ENCODE measurements at regions not wholly inside any gene's neighbourhood (a gene's known extent, or its start where the extent isn't known, plus 50 kb on each side); places are given as distances from the start of the nearest gene placed in this dataset.
"Not testable (repeated sequence)": the region's sequence is repeated elsewhere in the genome, so short reads cannot be mapped to it uniquely, and the experiment has no call there.

DNA sequence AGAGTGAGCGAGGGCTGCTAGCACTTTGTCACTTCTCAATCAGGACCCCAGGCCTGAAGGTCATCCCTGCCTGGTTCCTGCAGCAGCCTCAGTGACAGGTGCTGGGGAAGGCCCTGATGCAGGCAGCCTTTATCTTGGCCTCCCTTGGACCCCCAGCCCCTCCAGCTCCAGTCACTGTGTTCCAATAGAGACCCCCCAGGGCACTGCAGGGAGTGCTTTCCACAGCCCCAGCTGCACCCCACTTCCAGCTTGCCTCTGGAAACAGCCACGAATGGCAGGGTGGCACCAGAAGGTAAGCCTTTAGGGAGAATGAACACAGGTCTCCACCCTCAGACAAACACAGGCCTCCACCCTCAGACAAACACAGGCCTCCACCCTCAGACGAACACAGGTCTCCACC lies 241.6 kb upstream of the SGCG start:
- H3K4me3 ChIP-seq (ENCODE audit: low read depth in 1 of 2, low read length in 2 of 2), result no peak overlapping the region
- H3K27me3 ChIP-seq (ENCODE audit: control insufficient read depth in 1 of 2, insufficient read depth in 2 of 2, low read length in 2 of 2), result no peaks in the 10 kb centered on the region
- H3K9ac ChIP-seq (ENCODE audit: low read depth in 1 of 2, low read length in 2 of 2), result no peak overlapping the region
- no peaks in the 10 kb centered on the region for H3K4me1 ChIP-seq (ENCODE audit: control insufficient read depth in 1 of 2, insufficient read depth in 2 of 2, low read length in 2 of 2)
- no peaks in the 10 kb centered on the region for H3K36me3 ChIP-seq (ENCODE audit: control insufficient read depth in 1 of 2, insufficient read depth in 2 of 2, low read length in 2 of 2)
- H3K27ac ChIP-seq (ENCODE audit: low read depth, low read length), result no peak overlapping the region
- no peaks in the 10 kb centered on the region for H3K9me3 ChIP-seq (ENCODE audit: control insufficient read depth in 1 of 2, low read length in 2 of 2)

DNA sequence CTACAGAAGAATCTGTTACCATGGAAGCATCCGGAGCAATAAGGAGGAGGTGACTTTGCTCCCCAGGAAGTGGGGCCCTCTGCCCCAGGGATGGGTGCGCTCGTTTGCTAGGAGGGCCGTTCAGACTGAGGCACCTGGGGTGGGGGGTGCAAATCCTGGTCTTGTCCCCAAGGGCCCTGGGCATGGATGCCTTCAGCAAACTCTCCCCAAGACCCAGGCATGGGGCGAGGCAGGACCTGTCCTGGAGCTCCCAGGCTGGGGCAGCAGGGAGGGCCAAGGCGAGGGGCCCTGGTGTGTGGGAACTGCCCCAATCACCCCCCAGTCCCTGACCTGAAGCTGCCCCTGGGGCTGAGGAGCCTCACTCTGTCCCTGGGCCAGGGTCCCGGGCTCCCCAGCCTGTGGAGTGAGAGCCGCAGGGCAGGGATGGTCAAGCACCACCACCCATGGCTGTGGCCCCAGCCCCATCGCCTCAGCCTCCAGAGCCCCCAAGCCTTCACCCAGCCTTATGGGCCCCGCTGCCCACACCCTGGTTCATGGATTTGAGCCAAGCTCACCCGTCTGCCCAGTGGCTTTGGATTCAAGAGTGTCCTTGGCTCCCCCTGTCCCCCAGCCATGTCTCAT lies 240.6 kb upstream of the SGCG start:
- no peaks in the 10 kb centered on the region for H3K27me3 ChIP-seq (ENCODE audit: control insufficient read depth in 1 of 2, insufficient read depth in 2 of 2, low read length in 2 of 2)
- no peaks in the 10 kb centered on the region for H3K9me3 ChIP-seq (ENCODE audit: control insufficient read depth in 1 of 2, low read length in 2 of 2)
- no peak overlapping the region for H3K27ac ChIP-seq (ENCODE audit: low read depth, low read length)
- H3K4me1 ChIP-seq (ENCODE audit: control insufficient read depth in 1 of 2, insufficient read depth in 2 of 2, low read length in 2 of 2), result no peaks in the 10 kb centered on the region
- H3K4me3 ChIP-seq (ENCODE audit: low read depth in 1 of 2, low read length in 2 of 2), result no peak overlapping the region
- no peaks in the 10 kb centered on the region for H3K36me3 ChIP-seq (ENCODE audit: control insufficient read depth in 1 of 2, insufficient read depth in 2 of 2, low read length in 2 of 2)
- H3K9ac ChIP-seq (ENCODE audit: low read depth in 1 of 2, low read length in 2 of 2), result no peak overlapping the region

DNA sequence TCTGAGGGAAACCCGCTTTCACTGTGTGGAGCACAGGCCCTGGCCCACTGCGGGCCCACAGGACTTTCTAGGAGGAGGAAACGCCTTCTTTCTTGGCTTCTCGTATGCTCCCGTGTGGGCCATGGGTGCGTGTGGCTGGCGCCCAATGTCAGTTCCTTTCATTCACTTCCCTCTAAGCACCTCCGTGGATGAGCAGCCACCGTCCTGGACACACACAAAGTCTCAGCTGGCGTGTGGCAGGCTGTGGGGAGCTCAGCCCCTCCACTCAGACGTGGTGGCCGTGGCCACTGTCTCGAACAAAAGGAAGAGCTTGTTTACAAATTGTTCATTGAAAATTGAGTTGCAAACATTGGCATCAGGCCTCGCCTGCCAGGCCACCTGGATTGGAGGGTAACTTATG lies 240.0 kb upstream of the SGCG start:
- Histone ChIP-seq H3K27me3 (ENCODE audit: control insufficient read depth in 1 of 2, insufficient read depth in 2 of 2, low read length in 2 of 2) (no peaks in the 10 kb centered on the region), H3K4me1 (ENCODE audit: control insufficient read depth in 1 of 2, insufficient read depth in 2 of 2, low read length in 2 of 2) (no peaks in the 10 kb centered on the region), H3K27ac (ENCODE audit: low read depth, low read length) (no peak overlapping the region)

DNA sequence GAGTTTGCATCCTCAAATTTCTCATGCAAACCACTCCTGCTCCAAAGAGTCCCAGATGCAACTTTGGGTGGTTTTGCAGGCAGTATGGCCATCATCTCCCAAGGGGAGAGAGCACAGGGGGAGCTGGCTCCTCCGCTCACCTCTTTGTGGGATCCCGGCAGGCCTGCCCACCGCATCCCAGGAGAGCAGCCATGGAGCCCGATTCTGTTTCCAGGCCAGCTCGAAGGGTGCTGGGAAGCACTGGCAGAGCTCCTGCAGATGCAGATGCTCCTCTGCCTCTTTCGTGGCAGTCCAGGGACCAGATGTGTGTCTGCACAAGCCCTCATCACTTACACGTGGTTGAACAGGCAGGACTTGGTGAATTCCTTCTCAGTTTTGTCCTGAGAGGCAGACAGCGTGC lies 239.3 kb upstream of the SGCG start:
- H3K27ac ChIP-seq (ENCODE audit: low read depth, low read length); H3K9me3 ChIP-seq (ENCODE audit: control insufficient read depth in 1 of 2, low read length in 2 of 2); H3K4me3 ChIP-seq (ENCODE audit: low read depth in 1 of 2, low read length in 2 of 2); H3K4me1 ChIP-seq (ENCODE audit: control insufficient read depth in 1 of 2, insufficient read depth in 2 of 2, low read length in 2 of 2); H3K9ac ChIP-seq (ENCODE audit: low read depth in 1 of 2, low read length in 2 of 2); H3K27me3 ChIP-seq (ENCODE audit: control insufficient read depth in 1 of 2, insufficient read depth in 2 of 2, low read length in 2 of 2); H3K36me3 ChIP-seq (ENCODE audit: control insufficient read depth in 1 of 2, insufficient read depth in 2 of 2, low read length in 2 of 2): not testable (repeated sequence)

More for the DNA sequence above, 240.0 kb upstream of the SGCG start:
- Histone ChIP-seq H3K9ac (ENCODE audit: low read depth in 1 of 2, low read length in 2 of 2) (no peak overlapping the region), H3K4me3 (ENCODE audit: low read depth in 1 of 2, low read length in 2 of 2) (no peak overlapping the region), H3K9me3 (ENCODE audit: control insufficient read depth in 1 of 2, low read length in 2 of 2) (no peaks in the 10 kb centered on the region), H3K36me3 (ENCODE audit: control insufficient read depth in 1 of 2, insufficient read depth in 2 of 2, low read length in 2 of 2) (no peaks in the 10 kb centered on the region)

DNA sequence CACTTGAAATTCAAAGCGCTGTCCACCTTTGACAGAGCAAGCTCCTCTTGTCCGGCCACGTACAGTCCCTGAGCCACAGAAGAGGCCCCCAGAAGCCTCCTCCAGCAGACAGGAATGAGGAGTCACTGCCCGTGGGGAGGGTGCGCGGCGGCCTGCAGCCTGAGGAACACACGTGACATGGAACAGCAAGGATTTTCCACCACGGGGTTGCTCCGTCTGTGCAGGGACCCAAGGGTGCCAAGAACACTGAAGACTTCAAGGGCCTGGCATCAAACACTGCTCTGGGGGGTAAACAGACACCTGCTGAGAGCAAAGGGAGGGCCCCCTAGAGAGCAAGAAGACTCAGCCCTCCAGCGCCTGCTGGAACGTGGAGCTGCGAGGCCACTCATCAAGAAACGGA lies 237.9 kb upstream of the SGCG start:
- H3K9ac ChIP-seq (ENCODE audit: low read depth in 1 of 2, low read length in 2 of 2); H3K27me3 ChIP-seq (ENCODE audit: control insufficient read depth in 1 of 2, insufficient read depth in 2 of 2, low read length in 2 of 2); H3K4me3 ChIP-seq (ENCODE audit: low read depth in 1 of 2, low read length in 2 of 2); H3K27ac ChIP-seq (ENCODE audit: low read depth, low read length); H3K4me1 ChIP-seq (ENCODE audit: control insufficient read depth in 1 of 2, insufficient read depth in 2 of 2, low read length in 2 of 2); H3K9me3 ChIP-seq (ENCODE audit: control insufficient read depth in 1 of 2, low read length in 2 of 2); H3K36me3 ChIP-seq (ENCODE audit: control insufficient read depth in 1 of 2, insufficient read depth in 2 of 2, low read length in 2 of 2): not testable (repeated sequence)

DNA sequence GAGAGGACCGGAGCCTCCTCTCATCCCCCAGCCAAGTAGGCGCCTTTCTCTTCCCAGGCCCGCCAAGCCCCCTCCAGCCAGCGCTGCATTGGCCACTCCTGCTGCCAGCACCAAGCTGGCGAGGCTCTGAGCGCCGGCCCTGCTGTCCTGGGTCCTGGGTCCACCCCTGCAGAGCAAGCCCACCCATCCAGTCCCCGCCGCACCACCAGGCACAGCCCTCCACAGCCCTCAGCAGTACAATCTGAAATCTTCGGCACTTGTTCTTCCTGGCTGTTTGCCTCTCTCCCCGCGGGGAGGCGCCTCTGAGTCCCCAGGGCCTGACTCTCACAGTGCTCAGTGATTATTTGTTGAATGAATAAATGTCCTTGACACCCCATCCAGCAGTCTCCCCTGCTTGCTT lies 236.4 kb upstream of the SGCG start:
- Histone ChIP-seq H3K4me3 (ENCODE audit: low read depth in 1 of 2, low read length in 2 of 2) (no peak overlapping the region), H3K4me1 (ENCODE audit: control insufficient read depth in 1 of 2, insufficient read depth in 2 of 2, low read length in 2 of 2) (no peaks in the 10 kb centered on the region), H3K9ac (ENCODE audit: low read depth in 1 of 2, low read length in 2 of 2) (no peak overlapping the region), H3K36me3 (ENCODE audit: control insufficient read depth in 1 of 2, insufficient read depth in 2 of 2, low read length in 2 of 2) (no peaks in the 10 kb centered on the region), H3K27ac (ENCODE audit: low read depth, low read length) (no peak overlapping the region), H3K9me3 (ENCODE audit: control insufficient read depth in 1 of 2, low read length in 2 of 2) (no peaks in the 10 kb centered on the region), H3K27me3 (ENCODE audit: control insufficient read depth in 1 of 2, insufficient read depth in 2 of 2, low read length in 2 of 2) (no peaks in the 10 kb centered on the region)

DNA sequence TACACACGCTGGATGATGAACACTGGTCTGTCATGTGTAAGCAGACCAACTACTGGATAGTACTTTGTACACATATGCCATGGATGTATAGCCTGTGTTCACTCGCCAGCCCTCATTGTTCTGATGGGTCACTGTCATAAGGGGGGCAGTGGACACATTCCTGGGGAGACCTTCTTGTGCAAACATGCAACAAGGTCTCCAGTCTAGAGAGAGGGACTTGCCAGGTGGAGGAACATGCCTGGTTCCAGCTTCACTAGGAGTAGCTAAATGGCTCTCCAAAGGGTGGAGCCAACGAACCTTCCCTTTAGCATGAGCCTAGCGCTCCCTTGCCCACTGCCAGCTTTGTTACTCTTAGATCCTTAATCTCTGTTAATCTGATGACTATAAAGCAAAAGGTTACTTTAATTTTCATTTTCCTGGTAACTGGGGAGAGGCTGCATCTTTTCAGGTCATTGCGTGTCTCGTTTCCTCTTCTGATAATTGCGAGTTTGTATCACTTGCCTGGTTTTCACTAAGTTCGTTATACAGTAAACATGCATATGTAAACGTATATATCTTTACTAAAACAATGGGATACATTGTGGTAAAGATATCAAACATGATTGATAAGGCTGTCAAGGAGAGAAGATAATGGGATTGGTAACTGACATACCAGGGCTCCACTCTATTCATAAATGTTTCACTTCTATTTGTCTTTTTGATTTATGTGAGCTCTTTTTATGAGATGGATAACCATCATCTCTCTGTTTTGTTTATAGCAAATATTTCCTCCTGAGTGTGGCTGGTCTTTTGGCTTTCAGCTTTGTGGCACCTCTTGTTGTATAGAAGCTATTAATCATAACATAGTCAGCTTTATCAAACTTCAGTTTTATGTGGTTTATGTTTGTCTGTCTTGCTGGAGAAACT lies 235.2 kb upstream of the SGCG start:
- H3K36me3 ChIP-seq (ENCODE audit: control insufficient read depth in 1 of 2, insufficient read depth in 2 of 2, low read length in 2 of 2), result no peaks in the 10 kb centered on the region
- no peaks in the 10 kb centered on the region for H3K9me3 ChIP-seq (ENCODE audit: control insufficient read depth in 1 of 2, low read length in 2 of 2)
- no peak overlapping the region for H3K4me3 ChIP-seq (ENCODE audit: low read depth in 1 of 2, low read length in 2 of 2)
- H3K4me1 ChIP-seq (ENCODE audit: control insufficient read depth in 1 of 2, insufficient read depth in 2 of 2, low read length in 2 of 2), result no peaks in the 10 kb centered on the region
- no peaks in the 10 kb centered on the region for H3K27me3 ChIP-seq (ENCODE audit: control insufficient read depth in 1 of 2, insufficient read depth in 2 of 2, low read length in 2 of 2)
- H3K9ac ChIP-seq (ENCODE audit: low read depth in 1 of 2, low read length in 2 of 2), result no peak overlapping the region
- H3K27ac ChIP-seq (ENCODE audit: low read depth, low read length), result no peak overlapping the region

DNA sequence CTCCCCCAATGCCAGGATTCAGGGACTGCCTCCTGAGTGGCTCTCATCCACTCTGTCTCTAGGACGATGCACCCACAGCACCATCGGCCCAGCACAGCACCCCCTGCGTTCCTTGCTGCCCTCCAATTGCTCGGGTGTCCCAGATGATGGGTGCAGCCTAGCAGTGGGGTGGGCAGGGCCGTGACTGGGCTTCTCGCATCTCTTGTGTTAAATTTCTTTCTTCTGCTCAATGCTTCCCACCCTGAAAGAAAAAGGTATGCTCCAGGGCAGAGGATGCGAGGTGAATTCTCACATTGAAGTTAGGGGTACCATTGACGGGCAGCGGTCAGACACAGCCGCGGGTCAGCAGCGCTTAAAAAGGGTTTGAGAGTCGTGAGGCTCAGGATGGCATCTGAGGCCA lies 232.4 kb upstream of the SGCG start:
- peaks cover 0 to 5% of the 10 kb centered on the region in 2 donors for H3K9me3 ChIP-seq (ENCODE audit: control insufficient read depth in 1 of 2, low read length in 2 of 2)
- no peaks in the 10 kb centered on the region for H3K4me1 ChIP-seq (ENCODE audit: control insufficient read depth in 1 of 2, insufficient read depth in 2 of 2, low read length in 2 of 2)
- H3K27me3 ChIP-seq (ENCODE audit: control insufficient read depth in 1 of 2, insufficient read depth in 2 of 2, low read length in 2 of 2), result no peaks in the 10 kb centered on the region
- H3K36me3 ChIP-seq (ENCODE audit: control insufficient read depth in 1 of 2, insufficient read depth in 2 of 2, low read length in 2 of 2), result no peaks in the 10 kb centered on the region
- no peak overlapping the region for H3K4me3 ChIP-seq (ENCODE audit: low read depth in 1 of 2, low read length in 2 of 2)
- no peak overlapping the region for H3K27ac ChIP-seq (ENCODE audit: low read depth, low read length)
- H3K9ac ChIP-seq (ENCODE audit: low read depth in 1 of 2, low read length in 2 of 2), result no peak overlapping the region

DNA sequence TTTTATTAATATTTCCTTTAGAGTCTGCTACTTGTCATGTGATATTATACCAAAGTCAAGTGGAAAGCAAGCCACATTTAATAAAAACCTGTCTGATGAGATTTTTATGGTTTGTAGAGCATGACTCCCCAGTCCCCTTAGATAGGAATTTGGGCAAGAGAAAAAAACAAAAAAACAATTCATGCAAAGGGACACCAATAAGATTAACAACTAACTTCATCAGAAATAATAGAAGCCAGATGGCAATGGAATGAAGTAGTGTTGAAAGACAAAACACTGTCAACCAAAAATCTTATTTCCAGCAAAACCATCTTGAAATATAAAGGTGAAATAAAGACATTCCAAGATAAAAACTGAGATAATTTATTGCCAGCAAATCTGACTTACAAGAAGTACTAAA lies 228.8 kb upstream of the SGCG start:
- not testable (repeated sequence) for H3K4me1 ChIP-seq (ENCODE audit: control insufficient read depth in 1 of 2, insufficient read depth in 2 of 2, low read length in 2 of 2); H3K36me3 ChIP-seq (ENCODE audit: control insufficient read depth in 1 of 2, insufficient read depth in 2 of 2, low read length in 2 of 2); H3K9ac ChIP-seq (ENCODE audit: low read depth in 1 of 2, low read length in 2 of 2)

DNA sequence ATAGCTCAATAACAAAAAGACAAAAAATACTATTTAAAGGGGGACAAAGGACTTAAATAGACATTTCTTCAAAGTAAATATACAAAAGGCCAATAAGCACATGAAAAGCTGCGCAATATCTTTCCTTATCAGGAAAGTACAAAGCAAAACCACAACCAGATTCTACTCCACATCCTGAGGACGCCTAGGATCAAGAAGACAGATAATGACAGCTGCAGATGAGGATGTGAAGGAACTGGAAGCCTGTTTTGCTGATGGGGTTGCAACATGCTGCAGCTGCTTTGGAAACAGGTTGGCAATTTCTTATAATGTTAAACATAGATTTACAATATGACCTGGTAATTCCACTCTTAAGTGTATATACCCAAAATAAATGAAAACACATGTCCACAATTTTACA lies 225.6 kb upstream of the SGCG start:
- not testable (repeated sequence) for H3K9me3 ChIP-seq (ENCODE audit: control insufficient read depth in 1 of 2, low read length in 2 of 2)

More for the DNA sequence above, 228.8 kb upstream of the SGCG start:
- not testable (repeated sequence) for H3K27me3 ChIP-seq (ENCODE audit: control insufficient read depth in 1 of 2, insufficient read depth in 2 of 2, low read length in 2 of 2); H3K9me3 ChIP-seq (ENCODE audit: control insufficient read depth in 1 of 2, low read length in 2 of 2); H3K4me3 ChIP-seq (ENCODE audit: low read depth in 1 of 2, low read length in 2 of 2); H3K27ac ChIP-seq (ENCODE audit: low read depth, low read length)

More for the DNA sequence above, 225.6 kb upstream of the SGCG start:
- not testable (repeated sequence) for H3K9ac ChIP-seq (ENCODE audit: low read depth in 1 of 2, low read length in 2 of 2); H3K27me3 ChIP-seq (ENCODE audit: control insufficient read depth in 1 of 2, insufficient read depth in 2 of 2, low read length in 2 of 2); H3K36me3 ChIP-seq (ENCODE audit: control insufficient read depth in 1 of 2, insufficient read depth in 2 of 2, low read length in 2 of 2); H3K4me3 ChIP-seq (ENCODE audit: low read depth in 1 of 2, low read length in 2 of 2); H3K4me1 ChIP-seq (ENCODE audit: control insufficient read depth in 1 of 2, insufficient read depth in 2 of 2, low read length in 2 of 2); H3K27ac ChIP-seq (ENCODE audit: low read depth, low read length)

Measured in duodenal mucosa (tissue), 2 donors.